ENCODE measurements at regions not wholly inside any gene's neighbourhood (a gene's known extent, or its start where the extent isn't known, plus 50 kb on each side); places are given as distances from the start of the nearest gene placed in this dataset.

- Histone ChIP-seq H3K4me3 (no peak overlapping the region), H3K36me3 (no peaks in the 10 kb centered on the region), H3K27ac (no peak overlapping the region), H3K4me1 (ENCODE audit: control insufficient read depth in 1 of 2, low read depth in 2 of 2) (no peaks in the 10 kb centered on the region), H3K9me3 (no peaks in the 10 kb centered on the region), H3K27me3 (replicated peaks; ENCODE audit: insufficient read depth) (no peaks in the 10 kb centered on the region)
- no peak for ATAC-seq (ENCODE audit: insufficient number of reproducible peaks, low FRiP score, low read depth)
- no peak for DNase-seq (ENCODE audit: low spot score)
- no peak for TF ChIP-seq CTCF (IDR thresholded peaks at IDR 0.05)
Measured at GRCh38 chrX:122046226-122046625, 998.8 kb downstream of the GLUD2 start.

GRCh38 chrX:122046815-122047214 lies 999.4 kb downstream of the GLUD2 start:
- no peak overlapping the region for H3K27ac ChIP-seq
- H3K4me3 ChIP-seq, result no peak overlapping the region
- DNase-seq (ENCODE audit: low spot score), result no peak
- H3K4me1 ChIP-seq (ENCODE audit: control insufficient read depth in 1 of 2, low read depth in 2 of 2), result no peaks in the 10 kb centered on the region
- no peak for ATAC-seq (ENCODE audit: insufficient number of reproducible peaks, low FRiP score, low read depth)
- no peaks in the 10 kb centered on the region for H3K27me3 ChIP-seq (replicated peaks; ENCODE audit: insufficient read depth)
- no peak for TF ChIP-seq CTCF (IDR thresholded peaks at IDR 0.05)
- no peaks in the 10 kb centered on the region for H3K36me3 ChIP-seq
- H3K9me3 ChIP-seq, result no peaks in the 10 kb centered on the region

DNA sequence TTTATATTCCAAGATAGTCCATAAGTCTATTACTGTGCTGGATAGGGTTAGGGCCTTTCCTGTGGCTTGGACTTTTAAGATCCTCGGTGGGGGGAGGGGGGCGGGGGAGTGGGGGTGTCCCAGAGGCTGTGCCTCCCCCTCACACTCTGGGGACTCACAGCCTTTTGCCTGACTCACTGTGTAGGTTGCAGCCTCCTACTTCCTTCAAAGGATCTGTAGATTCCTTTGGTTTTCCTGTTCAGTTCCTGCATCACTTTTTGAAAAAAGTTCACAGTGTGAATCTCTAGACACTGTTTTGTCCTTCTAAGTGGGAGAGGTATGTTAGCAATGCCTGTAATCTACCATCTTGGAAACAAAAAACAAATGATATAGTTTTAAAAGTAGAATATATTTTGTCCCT lies 999.9 kb downstream of the GLUD2 start:
- H3K4me1 ChIP-seq (ENCODE audit: control insufficient read depth in 1 of 2, low read depth in 2 of 2), result no peaks in the 10 kb centered on the region
- no peaks in the 10 kb centered on the region for H3K27me3 ChIP-seq (replicated peaks; ENCODE audit: insufficient read depth)
- DNase-seq (ENCODE audit: low spot score) (no peak), ATAC-seq (ENCODE audit: insufficient number of reproducible peaks, low FRiP score, low read depth) (no peak)
- TF ChIP-seq CTCF (IDR thresholded peaks at IDR 0.05), result no peak
- no peaks in the 10 kb centered on the region for H3K36me3 ChIP-seq
- no peak overlapping the region for H3K27ac ChIP-seq
- H3K9me3 ChIP-seq, result no peaks in the 10 kb centered on the region
- no peak overlapping the region for H3K4me3 ChIP-seq

- TF ChIP-seq CTCF (IDR thresholded peaks at IDR 0.05), result no peak
- H3K27ac ChIP-seq, result no peak overlapping the region
- no peak for ATAC-seq (ENCODE audit: insufficient number of reproducible peaks, low FRiP score, low read depth)
Measured at GRCh38 chrX:122055460-122055859, 1008.0 kb downstream of the GLUD2 start.

GRCh38 chrX:122055979-122056715 lies 1008.7 kb downstream of the GLUD2 start:
- no peaks in the 10 kb centered on the region for H3K27me3 ChIP-seq (replicated peaks; ENCODE audit: insufficient read depth)
- no peak overlapping the region for H3K27ac ChIP-seq
- DNase-seq (ENCODE audit: low spot score) (no peak), ATAC-seq (ENCODE audit: insufficient number of reproducible peaks, low FRiP score, low read depth) (no peak)
- no peak overlapping the region for H3K4me3 ChIP-seq
- no peaks in the 10 kb centered on the region for H3K9me3 ChIP-seq
- H3K36me3 ChIP-seq, result no peaks in the 10 kb centered on the region
- no peak for TF ChIP-seq CTCF (IDR thresholded peaks at IDR 0.05)
- no peaks in the 10 kb centered on the region for H3K4me1 ChIP-seq (ENCODE audit: control insufficient read depth in 1 of 2, low read depth in 2 of 2)

More at GRCh38 chrX:122055460-122055859, 1008.0 kb downstream of the GLUD2 start:
- Histone ChIP-seq H3K36me3 (no peaks in the 10 kb centered on the region), H3K4me3 (no peak overlapping the region), H3K27me3 (replicated peaks; ENCODE audit: insufficient read depth) (no peaks in the 10 kb centered on the region), H3K9me3 (no peaks in the 10 kb centered on the region), H3K4me1 (ENCODE audit: control insufficient read depth in 1 of 2, low read depth in 2 of 2) (no peaks in the 10 kb centered on the region)
- DNase-seq (ENCODE audit: low spot score), result no peak
